Uterus (tissue), 3 donors: ENCODE measurements at regions not wholly inside any gene's neighbourhood (a gene's known extent, or its start where the extent isn't known, plus 50 kb on each side); places are given as distances from the start of the nearest gene placed in this dataset.
"Not testable (repeated sequence)": the region's sequence is repeated elsewhere in the genome, so short reads cannot be mapped to it uniquely, and the experiment has no call there.

Experiments used
- DNase-seq, 2 donors: peaks; one replicate each; pipeline ENCODE4 v3.0.0-alpha.2; 2019 to 2020
- H3K27ac ChIP-seq, 2 donors: fragments of 200-600 bp; sonication (generic); 1 replicate in 1 of 2; 2 replicates in 1 of 2; pipeline ENCODE4 v1.5.1; 2016 to 2018
- H3K27me3 ChIP-seq, 2 donors: fragments of 200-600 bp; sonication (generic); one replicate each; pipeline ENCODE4 v1.5.1; 2018 to 2019; ENCODE audit warnings: control low read depth in 1 of 2
- H3K36me3 ChIP-seq, 2 donors: fragments of 200-600 bp; sonication (generic); one replicate each; pipeline ENCODE4 v1.5.1; 2019; ENCODE audit warnings: control low read depth in 1 of 2
- H3K4me1 ChIP-seq, 2 donors: fragments of 200-600 bp; sonication (generic); one replicate each; pipeline ENCODE4 v1.5.1; 2018 to 2019; ENCODE audit warnings: control low read depth in 1 of 2
- H3K4me3 ChIP-seq, 2 donors: fragments of 200-600 bp; sonication (generic); 1 replicate in 1 of 2; 2 replicates in 1 of 2; pipeline ENCODE4 v1.5.1; 2018 to 2019; ENCODE audit warnings: mild to moderate bottlenecking in 1 of 2
- H3K9me3 ChIP-seq, 2 donors: fragments of 200-600 bp; sonication (generic); one replicate each; pipeline ENCODE4 v1.5.1; 2019; ENCODE audit warnings: control low read depth in 1 of 2
- CTCF ChIP-seq, 4 experiments: fragments of 200-600 bp in 2 of 4; fragments of 450-650 bp in 2 of 4; sonication (generic) in 2 of 4; IDR thresholded peaks; one replicate each; pipeline ENCODE4 v1.5.1; 2016 to 2019; ENCODE audit warnings: antibody characterized with exemption in 4 of 4, mild to moderate bottlenecking in 2 of 4, moderate library complexity in 1 of 4
- POLR2A ChIP-seq, 2 donors: fragments of 450-650 bp; IDR thresholded peaks; one replicate each; pipeline ENCODE4 v1.6.1; 2016; ENCODE audit warnings: antibody characterized with exemption in 2 of 2, mild to moderate bottlenecking in 1 of 2, moderate library complexity in 1 of 2
- intact Hi-C: fragments of 100-400 bp; cut with DNase I; formaldehyde crosslinking; loops from one replicate; pipeline ENCODE4 v1.15.1; 2023; ENCODE audit warnings: low total_unique reads
- donor health status: DM: yes; HTN: yes; CAD: no.

- intact Hi-C loops: no loop called here
- no peak for TF ChIP-seq POLR2A (IDR thresholded peaks at IDR 0.05)
- no peak for TF ChIP-seq CTCF (IDR thresholded peaks at IDR 0.05)
- Histone ChIP-seq H3K4me1 (no peaks in the 10 kb centered on the region), H3K9me3 (no peaks in the 10 kb centered on the region), H3K27ac (no peak overlapping the region), H3K27me3 (no peaks in the 10 kb centered on the region), H3K4me3 (no peak overlapping the region), H3K36me3 (no peaks in the 10 kb centered on the region)
- DNase-seq: no peak
Observed at GRCh38 chr10:51008346-51008745, 65.9 kb upstream of the PRKG1 start.

GRCh38 chr10:51010977-51011376 is 63.3 kb upstream of the PRKG1 start:
- H3K9me3 ChIP-seq: no peaks in the 10 kb centered on the region
- intact Hi-C loops: no loop called here
- H3K4me1 ChIP-seq: no peaks in the 10 kb centered on the region
- no peak for DNase-seq
- H3K27me3 ChIP-seq: no peaks in the 10 kb centered on the region
- TF ChIP-seq POLR2A (IDR thresholded peaks at IDR 0.05) (no peak), CTCF (IDR thresholded peaks at IDR 0.05) (peak; percentile 58 to 73 (median 67))
- no peaks in the 10 kb centered on the region for H3K36me3 ChIP-seq
- H3K4me3 ChIP-seq: no peak overlapping the region
- no peak overlapping the region for H3K27ac ChIP-seq

GRCh38 chr10:51012073-51012472 is 62.2 kb upstream of the PRKG1 start:
- no peak for DNase-seq
- H3K27ac ChIP-seq: no peak overlapping the region
- TF ChIP-seq CTCF (IDR thresholded peaks at IDR 0.05) (no peak), POLR2A (IDR thresholded peaks at IDR 0.05) (no peak)
- no peak overlapping the region for H3K4me3 ChIP-seq
- H3K9me3 ChIP-seq: no peaks in the 10 kb centered on the region
- H3K4me1 ChIP-seq: no peaks in the 10 kb centered on the region
- H3K27me3 ChIP-seq: no peaks in the 10 kb centered on the region
- H3K36me3 ChIP-seq: no peaks in the 10 kb centered on the region
- intact Hi-C loops: no loop called here

GRCh38 chr10:51014680-51015389 is 59.5 kb upstream of the PRKG1 start:
- Histone ChIP-seq H3K27ac (peak overlapping the region; percentile 46 to 55), H3K27me3 (no peaks in the 10 kb centered on the region), H3K36me3 (no peaks in the 10 kb centered on the region), H3K9me3 (no peaks in the 10 kb centered on the region), H3K4me1 (no peaks in the 10 kb centered on the region), H3K4me3 (no peak overlapping the region)
- TF ChIP-seq POLR2A (IDR thresholded peaks at IDR 0.05): no peak
- TF ChIP-seq CTCF (IDR thresholded peaks at IDR 0.05): no peak
- no peak for DNase-seq
- intact Hi-C loops: no loop called here

GRCh38 chr10:51015390-51015754 is 58.9 kb upstream of the PRKG1 start:
- H3K27me3 ChIP-seq, H3K4me3 ChIP-seq, H3K9me3 ChIP-seq, DNase-seq, H3K36me3 ChIP-seq, intact Hi-C loops, H3K4me1 ChIP-seq: not testable (repeated sequence)
- H3K27ac ChIP-seq: peak overlapping the region; percentile 19 to 55

GRCh38 chr10:51020200-51020599 is 54.1 kb upstream of the PRKG1 start:
- Histone ChIP-seq H3K27ac (peak overlapping the region; percentile 11 to 33), H3K4me3 (no peak overlapping the region), H3K4me1 (peaks cover 0 to 2% of the 10 kb centered on the region in 2 donors), H3K9me3 (no peaks in the 10 kb centered on the region), H3K36me3 (no peaks in the 10 kb centered on the region), H3K27me3 (no peaks in the 10 kb centered on the region)
- DNase-seq: no peak
- no peak for TF ChIP-seq CTCF (IDR thresholded peaks at IDR 0.05)
- TF ChIP-seq POLR2A (IDR thresholded peaks at IDR 0.05): no peak
- intact Hi-C loops: no loop called here
